Endothelial cell (in vitro differentiated cells): ENCODE measurements at regions not wholly inside any gene's neighbourhood (a gene's known extent, or its start where the extent isn't known, plus 50 kb on each side); places are given as distances from the start of the nearest gene placed in this dataset.

ENCODE experiments used
- DNase-seq: peaks from one replicate; pipeline ENCODE4 v3.0.0; 2021; ENCODE audit warnings: low spot score
- H3K27ac Mint-ChIP-seq: one replicate; pipeline ENCODE4 v1.8.0; 2021; ENCODE audit warnings: mixed read lengths, inconsistent platforms; ENCODE audit not compliant: unreplicated experiment
- H3K27me3 Mint-ChIP-seq: one replicate; pipeline ENCODE4 v1.8.0; 2021; ENCODE audit warnings: mild to moderate bottlenecking, moderate library complexity, mixed read lengths, inconsistent platforms; ENCODE audit not compliant: unreplicated experiment
- H3K36me3 Mint-ChIP-seq: one replicate; pipeline ENCODE4 v1.8.0; 2021; ENCODE audit warnings: mild to moderate bottlenecking, low read depth, mixed read lengths, inconsistent platforms; ENCODE audit not compliant: unreplicated experiment
- H3K4me1 Mint-ChIP-seq: one replicate; pipeline ENCODE4 v1.8.0; 2021; ENCODE audit warnings: mild to moderate bottlenecking, mixed read lengths, inconsistent platforms; ENCODE audit not compliant: unreplicated experiment
- H3K4me3 Mint-ChIP-seq: one replicate; pipeline ENCODE4 v1.8.0; 2021; ENCODE audit warnings: mild to moderate bottlenecking, mixed read lengths, inconsistent platforms; ENCODE audit not compliant: unreplicated experiment
- H3K9me3 Mint-ChIP-seq: one replicate; pipeline ENCODE4 v1.8.0; 2021; ENCODE audit warnings: mixed read lengths, inconsistent platforms; ENCODE audit not compliant: unreplicated experiment
- CTCF ChIP-seq: fragments of 200-600 bp; sonication (generic); IDR thresholded peaks from one replicate; pipeline ENCODE4 v1.5.0; 2021; ENCODE audit warnings: antibody characterized with exemption; ENCODE audit not compliant: unreplicated experiment

GRCh38 chr13:109665781-109666249, 120.6 kb downstream of the IRS2 start:
- Mint-ChIP-seq H3K4me1 (peaks cover 14% of the 10 kb centered on the region), H3K4me3 (no peak overlapping the region), H3K9me3 (no peaks in the 10 kb centered on the region), H3K36me3 (peaks cover 9% of the 10 kb centered on the region), H3K27ac (peak overlapping the region; percentile 38), H3K27me3 (peaks cover 10% of the 10 kb centered on the region)
- no peak for TF ChIP-seq CTCF
- DNase-seq: no peak

GRCh38 chr13:109665240-109665639, 121.1 kb downstream of the IRS2 start:
- H3K27me3 Mint-ChIP-seq: peaks cover 11% of the 10 kb centered on the region
- DNase-seq: no peak
- H3K27ac Mint-ChIP-seq: no peak overlapping the region
- H3K4me3 Mint-ChIP-seq: no peak overlapping the region
- peaks cover 14% of the 10 kb centered on the region for H3K4me1 Mint-ChIP-seq
- TF ChIP-seq CTCF: no peak
- no peaks in the 10 kb centered on the region for H3K9me3 Mint-ChIP-seq
- H3K36me3 Mint-ChIP-seq: peaks cover 10% of the 10 kb centered on the region

- H3K36me3 Mint-ChIP-seq: peaks cover 7% of the 10 kb centered on the region
- H3K27me3 Mint-ChIP-seq: peaks cover 18% of the 10 kb centered on the region
- no peak overlapping the region for H3K27ac Mint-ChIP-seq
- TF ChIP-seq CTCF: no peak
- H3K4me1 Mint-ChIP-seq: peaks cover 24% of the 10 kb centered on the region
- H3K9me3 Mint-ChIP-seq: no peaks in the 10 kb centered on the region
- no peak overlapping the region for H3K4me3 Mint-ChIP-seq
- DNase-seq: no peak
These were observed 129.0 kb downstream of the IRS2 start for GRCh38 chr13:109657395-109657794.

GRCh38 chr13:109656206-109656605, 130.2 kb downstream of the IRS2 start:
- Mint-ChIP-seq H3K4me3 (no peak overlapping the region), H3K36me3 (peaks cover 3% of the 10 kb centered on the region), H3K27ac (no peak overlapping the region), H3K4me1 (peaks cover 30% of the 10 kb centered on the region), H3K9me3 (no peaks in the 10 kb centered on the region), H3K27me3 (peaks cover 14% of the 10 kb centered on the region)
- TF ChIP-seq CTCF: no peak
- DNase-seq: no peak

GRCh38 chr13:109655611-109656010, 130.8 kb downstream of the IRS2 start:
- Mint-ChIP-seq H3K27ac (no peak overlapping the region), H3K4me1 (peaks cover 30% of the 10 kb centered on the region), H3K4me3 (no peak overlapping the region), H3K27me3 (peaks cover 11% of the 10 kb centered on the region), H3K9me3 (no peaks in the 10 kb centered on the region), H3K36me3 (no peaks in the 10 kb centered on the region)
- no peak for TF ChIP-seq CTCF
- DNase-seq: no peak
